K562 (cell line): ENCODE measurements at regions not wholly inside any gene's neighbourhood (a gene's known extent, or its start where the extent isn't known, plus 50 kb on each side); places are given as distances from the start of the nearest gene placed in this dataset.

Experiments
- ATAC-seq: fragments of 200-7000 bp; cut with Tn5 transposase; 3 replicates; pipeline ENCODE4 v1.9.1; 2020; ENCODE audit warnings: moderate library complexity
- BruUV-seq: library from RNA; stranded (reverse); fragments of 400-500 nt; replicated peaks from 2 replicates; lab custom pipeline; 2021; lab: Mats Ljungman, UMichigan
- CTCF ChIA-PET: fragments of 300-600 bp; formaldehyde crosslinking; extraction: SDS; loops from one replicate; lab custom pipeline; 2021; ENCODE audit warnings: low intra/inter-chr PET ratio; lab: Yijun Ruan, JAX
- POLR2A ChIA-PET: fragments of 300-600, 350-650 bp; sonication (Branson Sonifier 250); formaldehyde crosslinking; extraction: SDS; loops from one replicate; lab custom pipeline; 2021; ENCODE audit warnings: antibody characterized with exemption, inconsistent platforms; lab: Yijun Ruan, JAX
- DNase-seq, 4 experiments: peaks; one replicate each; pipeline versions ENCODE4 v3.0.0 to v3.0.0-alpha.2; 2011 to 2018; ENCODE audit warnings: low spot score in 3 of 4, mixed read lengths in 3 of 4; ENCODE audit errors: extremely low read depth in 1 of 4
- FAIRE-seq: peaks from 2 replicates; lab custom pipeline; 2011; peaks lifted over from hg19 to GRCh38; lab: Jason Lieb, UNC
- H2AFZ ChIP-seq: 2 replicates; pipeline ENCODE4 v1.6.0; 2011; ENCODE audit warnings: low read depth, low read length, control low read depth, inconsistent platforms
- H3K27ac ChIP-seq: fragments of 200-600 bp; 3 replicates; pipeline ENCODE4 v1.8.0; 2011; ENCODE audit warnings: low read depth, mild to moderate bottlenecking, control low read depth, inconsistent platforms, low read length, moderate library complexity, mixed read lengths; ENCODE audit errors: extremely low read depth
- H3K27me3 ChIP-seq, 2 experiments: fragments of 300-600 bp in 1 of 2; 2 replicates in 1 of 2; 3 replicates in 1 of 2; pipeline versions ENCODE4 v1.6.0 to v1.8.0; 2011; ENCODE audit warnings: inconsistent platforms in 2 of 2, low read length in 2 of 2, mild to moderate bottlenecking in 1 of 2, mixed read lengths in 1 of 2, moderate library complexity in 1 of 2; ENCODE audit not compliant: control insufficient read depth in 2 of 2, insufficient read depth in 2 of 2
- H3K36me3 ChIP-seq: fragments of 300-600 bp; 3 replicates; pipeline ENCODE4 v1.8.0; 2011; ENCODE audit warnings: mild to moderate bottlenecking, low read length, inconsistent platforms; ENCODE audit not compliant: control insufficient read depth, insufficient read depth
- H3K4me1 ChIP-seq, 2 experiments: fragments of 200-600 bp in 1 of 2; replicated peaks in 1 of 2; 2 replicates in 1 of 2; 3 replicates in 1 of 2; pipeline versions ENCODE4 v1.5.1 to v1.8.0; 2011; ENCODE audit warnings: inconsistent platforms in 2 of 2, low read length in 2 of 2, mild to moderate bottlenecking in 1 of 2, mixed read lengths in 1 of 2, moderate library complexity in 1 of 2; ENCODE audit not compliant: control insufficient read depth in 2 of 2, insufficient read depth in 2 of 2
- H3K4me2 ChIP-seq: 2 replicates; pipeline ENCODE4 v1.6.1; 2011; ENCODE audit warnings: low read length, control low read depth, inconsistent platforms, mixed read lengths; ENCODE audit not compliant: insufficient read depth
- H3K4me3 ChIP-seq: fragments of 200-600 bp; sonication (generic), shearing (Covaris generic); 2 replicates; pipeline ENCODE4 v1.5.1; 2016; ENCODE audit warnings: control low read depth, inconsistent platforms
- H3K79me2 ChIP-seq: fragments of 200-600 bp; 3 replicates; pipeline ENCODE4 v1.8.0; 2011; ENCODE audit warnings: low read length, inconsistent platforms; ENCODE audit not compliant: control insufficient read depth, insufficient read depth
- H3K9ac ChIP-seq, 2 experiments: 2 replicates each; pipeline versions ENCODE4 v1.6.0 to v1.6.1; 2011; ENCODE audit warnings: low read depth in 2 of 2, low read length in 2 of 2, control low read depth in 1 of 2, inconsistent platforms in 1 of 2, mild to moderate bottlenecking in 1 of 2, mixed read lengths in 1 of 2; ENCODE audit not compliant: insufficient read depth in 1 of 2
- H3K9me1 ChIP-seq: one replicate; pipeline ENCODE4 v1.6.0; 2011; ENCODE audit warnings: inconsistent platforms, mild to moderate bottlenecking, low read length, moderate library complexity; ENCODE audit not compliant: control insufficient read depth, insufficient read depth
- H3K9me3 ChIP-seq: replicated peaks from 2 replicates; pipeline ENCODE4 v1.5.1; 2011; ENCODE audit warnings: low read depth, low read length, inconsistent platforms; ENCODE audit not compliant: control insufficient read depth, insufficient read depth
- H4K20me1 ChIP-seq: replicated peaks from 2 replicates; pipeline ENCODE4 v1.6.1; 2011; ENCODE audit warnings: low read length, inconsistent platforms, mixed read lengths; ENCODE audit not compliant: control insufficient read depth, insufficient read depth
- ATF2 ChIP-seq: sonication (generic); formaldehyde crosslinking; IDR thresholded peaks from 2 replicates; pipeline ENCODE4 v1.8.1; 2022; ENCODE audit warnings: missing genetic modification reagents
- CHD4 ChIP-seq: fragments of 200-600 bp; sonication (generic); IDR thresholded peaks from 3 replicates; pipeline ENCODE4 v1.6.1; 2012; ENCODE audit warnings: low read depth, mild to moderate bottlenecking, mixed read lengths, low read length, inconsistent platforms; ENCODE audit not compliant: insufficient read depth, insufficient replicate concordance, poor library complexity, severe bottlenecking
- CSDE1 ChIP-seq, 2 experiments: fragments of 450-650 bp; IDR thresholded peaks; 2 replicates each; pipeline ENCODE4 v1.6.1; 2016; ENCODE audit warnings: mild to moderate bottlenecking in 1 of 2
- CTCF ChIP-seq, 3 experiments: IDR thresholded peaks in 2 of 3; conservative IDR thresholded peaks in 1 of 3; 2 replicates each; pipeline ENCODE4 v1.5.1; 2011 to 2012; ENCODE audit warnings: low read length in 3 of 3, mild to moderate bottlenecking in 3 of 3, control low read depth in 2 of 3, improper control_type of control experiment in 1 of 3, inconsistent platforms in 1 of 3, low read depth in 1 of 3, mixed read lengths in 1 of 3, moderate library complexity in 1 of 3; ENCODE audit not compliant: insufficient read depth in 2 of 3
- ELF2 ChIP-seq: fragments of 250-450 bp; sonication (Bioruptor Pico); IDR thresholded peaks from 2 replicates; pipeline ENCODE4 v1.5.0; 2021; ENCODE audit warnings: mild to moderate bottlenecking
- ETV5 ChIP-seq: sonication (generic); formaldehyde crosslinking; IDR thresholded peaks from 2 replicates; pipeline ENCODE4 v1.4.0; 2020; ENCODE audit warnings: low read depth, mild to moderate bottlenecking, missing genetic modification reagents
- GATAD2A ChIP-seq: fragments of 450-650 bp; IDR thresholded peaks from 2 replicates; pipeline ENCODE4 v1.6.1; 2017
- HIVEP1 ChIP-seq: fragments of 250-450 bp; sonication (Bioruptor Pico); IDR thresholded peaks from 2 replicates; pipeline ENCODE4 v1.4.0; 2020; ENCODE audit warnings: mild to moderate bottlenecking
- HSF4 ChIP-seq: fragments of 250-450 bp; sonication (Bioruptor Pico); IDR thresholded peaks from 2 replicates; pipeline ENCODE4 v2.1.2; 2022; ENCODE audit warnings: mild to moderate bottlenecking, moderate library complexity, borderline replicate concordance
- KHSRP ChIP-seq: fragments of 450-650 bp; IDR thresholded peaks from 2 replicates; pipeline ENCODE4 v1.6.1; 2017
- PRMT5 ChIP-seq: sonication (generic); formaldehyde crosslinking; IDR thresholded peaks from 2 replicates; pipeline ENCODE4 v1.5.0; 2020; ENCODE audit warnings: missing genetic modification reagents
- RFX5 ChIP-seq: IDR thresholded peaks from 2 replicates; pipeline ENCODE4 v1.6.1; 2011; ENCODE audit warnings: low read depth, mild to moderate bottlenecking, improper control_type of control experiment, low read length
- SNIP1 ChIP-seq: fragments of 450-650 bp; IDR thresholded peaks from 2 replicates; pipeline ENCODE4 v1.7.1; 2017; ENCODE audit warnings: low read depth, mild to moderate bottlenecking
- SRF ChIP-seq, 2 experiments: fragments of 250-450, 450-650 bp in 1 of 2; sonication (Bioruptor Pico) in 1 of 2; sonication (generic) in 1 of 2; formaldehyde crosslinking; IDR thresholded peaks; 2 replicates each; pipeline versions ENCODE4 v1.5.0 to v1.5.1; 2020 to 2022; ENCODE audit warnings: mild to moderate bottlenecking in 1 of 2, missing genetic modification reagents in 1 of 2
- SRSF7 ChIP-seq: fragments of 200-400 bp; formaldehyde crosslinking; optimal IDR thresholded peaks from 2 replicates; pipeline ENCODE3; 2017; ENCODE audit warnings: mild to moderate bottlenecking, low read depth, low read length
- ZBTB11 ChIP-seq, 3 experiments: fragments of 200-800 bp in 1 of 3; fragments of 250-450 bp in 1 of 3; fragments of 450-650 bp in 1 of 3; sonication (Bioruptor Pico) in 1 of 3; sonication (Bioruptor generic) in 1 of 3; formaldehyde crosslinking in 1 of 3; IDR thresholded peaks; 2 replicates each; pipeline versions ENCODE4 v1.6.1 to v1.8.0; 2016 to 2022; ENCODE audit warnings: mild to moderate bottlenecking in 2 of 3, missing genetic modification characterization in 2 of 3, missing compliant biosample characterization in 1 of 3, moderate library complexity in 1 of 3
- ZC3H8 ChIP-seq: fragments of 450-650 bp; IDR thresholded peaks from 2 replicates; pipeline ENCODE4 v1.6.1; 2017
- WGBS: fragments of 100-300 bp; shearing (Covaris generic); methylation state at CpG from one replicate; pipeline ENCODE4 v1.1.6; 2016; ENCODE audit warnings: low coverage, mixed read lengths; ENCODE audit not compliant: insufficient coverage; ENCODE audit errors: missing lambda C conversion rate; 5-methylcytosine and 5-hydroxymethylcytosine counted together
- in situ Hi-C: fragments of 300-500 bp; cut with MboI; formaldehyde crosslinking; loops from 4 replicates; pipeline ENCODE4 v1.15.0; 2018; ENCODE audit warnings: inconsistent platforms, mixed read lengths
- intact Hi-C: fragments of 100-400 bp; cut with micrococcal nuclease; formaldehyde crosslinking; loops from 2 replicates; pipeline ENCODE4 v1.14.2; 2022

GRCh38 chrX:9102956-9103355, 69.0 kb upstream of the FAM9B start (continued):
- TF ChIP-seq ETV5 (CRISPR knock-in tag) = no peak

GRCh38 chrX:9108054-9108453, 74.1 kb upstream of the FAM9B start:
- in situ Hi-C loops = no loop called here
- Histone ChIP-seq H3K9me1 (no peaks in the 10 kb centered on the region), H3K36me3 (no peaks in the 10 kb centered on the region), H3K4me2 (no peak overlapping the region), H4K20me1 (no peaks in the 10 kb centered on the region), H3K79me2 (no peaks in the 10 kb centered on the region), H3K9ac (no peak overlapping the region), H3K4me3 (no peak overlapping the region), H3K9me3 (no peaks in the 10 kb centered on the region), H3K27ac (no peak overlapping the region), H2AFZ (no peak overlapping the region), H3K27me3 (no peaks in the 10 kb centered on the region; a peak in 1 of 5 replicates), H3K4me1 (no peaks in the 10 kb centered on the region)
- no peak for ATAC-seq
- no TSS peak for BruUV-seq
- intact Hi-C loops = no loop called here
- DNase-seq = no peak
- ChIA-PET POLR2A (no interaction called here), CTCF (no interaction called here)
- no peak for FAIRE-seq
- 0% methylated on average over 1 of the region's 1 CpG for WGBS
- TF ChIP-seq SRSF7 = no peak
- no peak for TF ChIP-seq HIVEP1 (CRISPR knock-in tag)
- no peak for TF ChIP-seq ATF2
- no peak for TF ChIP-seq ELF2 (CRISPR knock-in tag)
- TF ChIP-seq HSF4 (CRISPR knock-in tag) = no peak
- TF ChIP-seq ZC3H8 = no peak
- TF ChIP-seq CTCF (IDR thresholded peaks at IDR 0.05 in 2 of 3, conservative IDR thresholded peaks at IDR 0.05 in 1 of 3; ENCODE audit: insufficient read depth in 2 of 3, low read depth in 1 of 3, low read length in 3 of 3) = no peak
- no peak for TF ChIP-seq SNIP1
- TF ChIP-seq CSDE1 (IDR thresholded peaks at IDR 0.05) = no peak
- no peak for TF ChIP-seq ZBTB11 (CRISPR knock-in tag; IDR thresholded peaks at IDR 0.05)
- TF ChIP-seq RFX5 = no peak
- no peak for TF ChIP-seq PRMT5
- TF ChIP-seq GATAD2A = no peak
- TF ChIP-seq SRF (CRISPR knock-in tag; IDR thresholded peaks at IDR 0.05) = no peak
- no peak for TF ChIP-seq CHD4
- TF ChIP-seq KHSRP = no peak
